SJSA1 (cell line): ENCODE measurements at regions not wholly inside any gene's neighbourhood (a gene's known extent, or its start where the extent isn't known, plus 50 kb on each side); places are given as distances from the start of the nearest gene placed in this dataset.
"Not testable (repeated sequence)": the region's sequence is repeated elsewhere in the genome, so short reads cannot be mapped to it uniquely, and the experiment has no call there.

Experiments used
- DNase-seq, 2 experiments: peaks; one replicate each; pipeline ENCODE4 v3.0.0-alpha.2; 2015 to 2020; ENCODE audit warnings: low spot score in 2 of 2, low read depth in 1 of 2
- H3K27ac ChIP-seq: fragments of 250-450 bp; sonication (Bioruptor Pico); 2 replicates; pipeline ENCODE4 v1.5.1; 2020; ENCODE audit warnings: mild to moderate bottlenecking, moderate library complexity
- H3K27me3 ChIP-seq: fragments of 250-450 bp; sonication (Bioruptor Pico); replicated peaks from 2 replicates; pipeline ENCODE4 v1.5.1; 2020; ENCODE audit warnings: mild to moderate bottlenecking, moderate library complexity
- H3K36me3 ChIP-seq: fragments of 250-450 bp; sonication (Bioruptor Pico); 2 replicates; pipeline ENCODE4 v1.5.1; 2020; ENCODE audit warnings: mild to moderate bottlenecking
- H3K4me1 ChIP-seq: fragments of 250-450 bp; sonication (Bioruptor Pico); replicated peaks from 2 replicates; pipeline ENCODE4 v1.6.1; 2021; ENCODE audit warnings: mild to moderate bottlenecking
- H3K4me3 ChIP-seq: fragments of 250-450 bp; sonication (Bioruptor Pico); 2 replicates; pipeline ENCODE4 v1.5.1; 2020; ENCODE audit warnings: mild to moderate bottlenecking
- H3K9me3 ChIP-seq: fragments of 250-450 bp; sonication (Bioruptor Pico); replicated peaks from 2 replicates; pipeline ENCODE4 v1.5.1; 2020; ENCODE audit warnings: mild to moderate bottlenecking

- H3K27ac ChIP-seq, result no peak overlapping the region
- H3K4me3 ChIP-seq, result no peak overlapping the region
- H3K9me3 ChIP-seq, result no peaks in the 10 kb centered on the region
- no peak for DNase-seq
- H3K36me3 ChIP-seq, result no peaks in the 10 kb centered on the region
- no peaks in the 10 kb centered on the region for H3K27me3 ChIP-seq
- no peaks in the 10 kb centered on the region for H3K4me1 ChIP-seq
Measured at GRCh38 chr14:30354439-30354838, 204.5 kb upstream of the G2E3 start.

- Histone ChIP-seq H3K36me3 (no peaks in the 10 kb centered on the region), H3K27ac (no peak overlapping the region), H3K4me3 (no peak overlapping the region), H3K9me3 (no peaks in the 10 kb centered on the region), H3K4me1 (no peaks in the 10 kb centered on the region), H3K27me3 (no peaks in the 10 kb centered on the region)
- DNase-seq, result no peak
Measured at GRCh38 chr14:30355431-30355913, 203.5 kb upstream of the G2E3 start.

GRCh38 chr14:30356438-30357202 lies 202.3 kb upstream of the G2E3 start:
- Histone ChIP-seq H3K27ac (no peak overlapping the region), H3K4me3 (no peak overlapping the region), H3K27me3 (no peaks in the 10 kb centered on the region), H3K36me3 (no peaks in the 10 kb centered on the region), H3K9me3 (no peaks in the 10 kb centered on the region), H3K4me1 (no peaks in the 10 kb centered on the region)
- no peak for DNase-seq

- Histone ChIP-seq H3K9me3 (no peaks in the 10 kb centered on the region), H3K4me3 (no peak overlapping the region), H3K27ac (no peak overlapping the region), H3K36me3 (no peaks in the 10 kb centered on the region), H3K4me1 (no peaks in the 10 kb centered on the region), H3K27me3 (no peaks in the 10 kb centered on the region)
- DNase-seq, result no peak
Measured at GRCh38 chr14:30357791-30358190, 201.2 kb upstream of the G2E3 start.

GRCh38 chr14:30362369-30363218 lies 196.4 kb upstream of the G2E3 start:
- no peak overlapping the region for H3K4me3 ChIP-seq
- no peak for DNase-seq
- H3K9me3 ChIP-seq, result no peaks in the 10 kb centered on the region
- no peaks in the 10 kb centered on the region for H3K36me3 ChIP-seq
- no peak overlapping the region for H3K27ac ChIP-seq
- no peaks in the 10 kb centered on the region for H3K27me3 ChIP-seq
- no peaks in the 10 kb centered on the region for H3K4me1 ChIP-seq

- not testable (repeated sequence) for H3K36me3 ChIP-seq, H3K27ac ChIP-seq, H3K9me3 ChIP-seq, H3K4me1 ChIP-seq, H3K4me3 ChIP-seq, H3K27me3 ChIP-seq, DNase-seq
Measured at GRCh38 chr14:30363219-30363880, 195.6 kb upstream of the G2E3 start.

GRCh38 chr14:30369502-30370180 lies 189.3 kb upstream of the G2E3 start:
- Histone ChIP-seq H3K9me3 (no peaks in the 10 kb centered on the region), H3K4me3 (no peak overlapping the region), H3K27me3 (no peaks in the 10 kb centered on the region), H3K4me1 (no peaks in the 10 kb centered on the region), H3K36me3 (no peaks in the 10 kb centered on the region), H3K27ac (no peak overlapping the region)
- no peak for DNase-seq

GRCh38 chr14:30373053-30373452 lies 185.9 kb upstream of the G2E3 start:
- Histone ChIP-seq H3K27ac (no peak overlapping the region), H3K4me1 (no peaks in the 10 kb centered on the region), H3K36me3 (no peaks in the 10 kb centered on the region), H3K9me3 (no peaks in the 10 kb centered on the region), H3K27me3 (no peaks in the 10 kb centered on the region), H3K4me3 (no peak overlapping the region)
- DNase-seq, result no peak

GRCh38 chr14:30373526-30373925 lies 185.4 kb upstream of the G2E3 start:
- no peak for DNase-seq
- Histone ChIP-seq H3K27me3 (no peaks in the 10 kb centered on the region), H3K4me1 (no peaks in the 10 kb centered on the region), H3K4me3 (no peak overlapping the region), H3K27ac (no peak overlapping the region), H3K9me3 (no peaks in the 10 kb centered on the region), H3K36me3 (no peaks in the 10 kb centered on the region)

- DNase-seq, result peak; percentile 5 to 53
- Histone ChIP-seq H3K4me3 (no peak overlapping the region), H3K27me3 (no peaks in the 10 kb centered on the region), H3K36me3 (no peaks in the 10 kb centered on the region), H3K27ac (no peak overlapping the region), H3K4me1 (no peaks in the 10 kb centered on the region), H3K9me3 (no peaks in the 10 kb centered on the region)
Measured at GRCh38 chr14:30375296-30375892, 183.6 kb upstream of the G2E3 start.

GRCh38 chr14:30381861-30382480 lies 177.0 kb upstream of the G2E3 start:
- Histone ChIP-seq H3K36me3 (no peaks in the 10 kb centered on the region), H3K4me3 (no peak overlapping the region), H3K9me3 (no peaks in the 10 kb centered on the region), H3K27me3 (no peaks in the 10 kb centered on the region), H3K27ac (no peak overlapping the region), H3K4me1 (no peaks in the 10 kb centered on the region)
- DNase-seq, result no peak

- H3K27me3 ChIP-seq, result no peaks in the 10 kb centered on the region
- DNase-seq, result no peak
- no peaks in the 10 kb centered on the region for H3K36me3 ChIP-seq
- H3K4me1 ChIP-seq, result no peaks in the 10 kb centered on the region
- no peaks in the 10 kb centered on the region for H3K9me3 ChIP-seq
- no peak overlapping the region for H3K27ac ChIP-seq
- H3K4me3 ChIP-seq, result no peak overlapping the region
Measured at GRCh38 chr14:30385925-30386324, 173.0 kb upstream of the G2E3 start.

GRCh38 chr14:30387871-30388270 lies 171.1 kb upstream of the G2E3 start:
- no peaks in the 10 kb centered on the region for H3K9me3 ChIP-seq
- DNase-seq, result no peak
- H3K4me1 ChIP-seq, result no peaks in the 10 kb centered on the region
- no peaks in the 10 kb centered on the region for H3K36me3 ChIP-seq
- no peak overlapping the region for H3K27ac ChIP-seq
- no peak overlapping the region for H3K4me3 ChIP-seq
- no peaks in the 10 kb centered on the region for H3K27me3 ChIP-seq
